HepG2 (cell line): ENCODE measurements at regions not wholly inside any gene's neighbourhood (a gene's known extent, or its start where the extent isn't known, plus 50 kb on each side); places are given as distances from the start of the nearest gene placed in this dataset.

Source experiments
- ATAC-seq: fragments of 200-7000 bp; cut with Tn5 transposase; 3 replicates; pipeline ENCODE4 v1.9.1; 2020; ENCODE audit warnings: mild to moderate bottlenecking, moderate library complexity
- BruUV-seq: library from RNA; stranded (reverse); fragments of 400-500 nt; replicated peaks from 2 replicates; lab custom pipeline; 2021; lab: Mats Ljungman, UMichigan
- CTCF ChIA-PET: fragments of 300-600 bp; formaldehyde crosslinking; extraction: SDS; loops from one replicate; lab custom pipeline; 2021; ENCODE audit warnings: low total read pairs, inconsistent platforms, low intra/inter-chr PET ratio; lab: Yijun Ruan, JAX
- POLR2A ChIA-PET: fragments of 350-600 bp; sonication (Branson Sonifier 250); formaldehyde crosslinking; loops from one replicate; lab custom pipeline; 2020; ENCODE audit warnings: antibody characterized with exemption, inconsistent platforms; lab: Yijun Ruan, JAX
- DNase-seq: peaks from one replicate; pipeline ENCODE4 v3.0.0-alpha.2; 2015; ENCODE audit warnings: low spot score
- FAIRE-seq: peaks from 3 replicates; lab custom pipeline; 2011; peaks lifted over from hg19 to GRCh38; lab: Jason Lieb, UNC
- H2AFZ ChIP-seq: one replicate; pipeline ENCODE4 v1.6.1; 2011; ENCODE audit warnings: low read length, inconsistent platforms
- H3K27ac ChIP-seq: fragments of 300-600 bp; 3 replicates; pipeline ENCODE4 v1.8.0; 2011; ENCODE audit warnings: mixed run types, mild to moderate bottlenecking, mixed read lengths, low read length, inconsistent platforms; ENCODE audit not compliant: insufficient read depth; ENCODE audit errors: extremely low read length
- H3K27me3 ChIP-seq, 2 experiments: fragments of 200-600 bp in 1 of 2; 2 replicates in 1 of 2; 3 replicates in 1 of 2; pipeline versions ENCODE4 v1.6.0 to v1.8.0; 2011; ENCODE audit warnings: low read length in 2 of 2, mild to moderate bottlenecking in 2 of 2, moderate library complexity in 2 of 2, inconsistent platforms in 1 of 2; ENCODE audit not compliant: insufficient read depth in 2 of 2, control insufficient read depth in 1 of 2
- H3K36me3 ChIP-seq, 2 experiments: fragments of 200-600 bp in 1 of 2; replicated peaks in 1 of 2; 2 replicates in 1 of 2; 3 replicates in 1 of 2; pipeline versions ENCODE4 v1.5.1 to v1.8.0; 2011; ENCODE audit warnings: low read length in 2 of 2, inconsistent platforms in 1 of 2; ENCODE audit not compliant: insufficient read depth in 2 of 2, control insufficient read depth in 1 of 2
- H3K4me1 ChIP-seq: 2 replicates; pipeline ENCODE4 v1.5.1; 2012; ENCODE audit warnings: low read length, inconsistent platforms; ENCODE audit not compliant: insufficient read depth
- H3K4me2 ChIP-seq: 2 replicates; pipeline ENCODE4 v1.6.0; 2011; ENCODE audit warnings: low read depth, low read length, inconsistent platforms
- H3K4me3 ChIP-seq, 3 experiments: fragments of 200-600 bp in 1 of 3; sonication (generic), shearing (Covaris generic) in 1 of 3; replicated peaks in 1 of 3; 2 replicates each; pipeline ENCODE4 v1.5.1; 2011 to 2016; ENCODE audit warnings: low read length in 3 of 3, inconsistent platforms in 2 of 3, low read depth in 2 of 3, mild to moderate bottlenecking in 2 of 3, control low read depth in 1 of 3, mixed read lengths in 1 of 3; ENCODE audit not compliant: insufficient read depth in 1 of 3
- H3K79me2 ChIP-seq: one replicate; pipeline ENCODE4 v1.6.1; 2011; ENCODE audit warnings: low read length, inconsistent platforms; ENCODE audit not compliant: insufficient read depth
- H3K9ac ChIP-seq: 2 replicates; pipeline ENCODE4 v1.6.0; 2011; ENCODE audit warnings: mild to moderate bottlenecking, low read depth, low read length, inconsistent platforms; ENCODE audit not compliant: insufficient read depth
- H3K9me3 ChIP-seq: 2 replicates; pipeline ENCODE4 v1.5.1; 2012; ENCODE audit warnings: mild to moderate bottlenecking, low read length
- H4K20me1 ChIP-seq: 2 replicates; pipeline ENCODE4 v1.6.0; 2011; ENCODE audit warnings: inconsistent platforms, mild to moderate bottlenecking, low read length, moderate library complexity; ENCODE audit not compliant: insufficient read depth
- HNRNPLL ChIP-seq: fragments of 200-400 bp; formaldehyde crosslinking; IDR thresholded peaks from 2 replicates; pipeline ENCODE4 v1.6.1; 2017; ENCODE audit warnings: mild to moderate bottlenecking, low read depth, low read length; ENCODE audit not compliant: poor library complexity, severe bottlenecking
- NFE2 ChIP-seq: sonication (generic); formaldehyde crosslinking; IDR thresholded peaks from 2 replicates; pipeline ENCODE4 v1.4.0; 2020; ENCODE audit warnings: missing genetic modification reagents
- NR2F1 ChIP-seq, 2 experiments: fragments of 450-650 bp in 1 of 2; formaldehyde crosslinking in 1 of 2; IDR thresholded peaks; 2 replicates each; pipeline versions ENCODE4 v1.5.0 to v1.6.1; 2016 to 2020; ENCODE audit warnings: mild to moderate bottlenecking in 1 of 2, missing compliant biosample characterization in 1 of 2, missing genetic modification reagents in 1 of 2, moderate library complexity in 1 of 2
- ZNF660 ChIP-seq: sonication (generic); formaldehyde crosslinking; IDR thresholded peaks from 2 replicates; pipeline ENCODE4 v1.5.1; 2020; ENCODE audit warnings: mild to moderate bottlenecking, low read depth, missing genetic modification reagents, borderline replicate concordance
- WGBS: methylation state at CpG from one replicate; pipeline ENCODE4 v1.1.6; 2017; ENCODE audit warnings: low lambda C conversion rate; 5-methylcytosine and 5-hydroxymethylcytosine counted together
- in situ Hi-C: cut with HindIII; loops from 2 replicates; pipeline ENCODE4 v1.10.0; 2017; ENCODE audit warnings: low pct_unique_long_range_greater_than_20kb; ENCODE audit not compliant: extremely low pct_ligation_motif_present
- intact Hi-C: fragments of 100-400 bp; cut with micrococcal nuclease; formaldehyde crosslinking; loops from one replicate; pipeline ENCODE4 v1.10.0; 2022; ENCODE audit not compliant: unreplicated experiment
- TF ChIP-seq, protein P1 (sequence below): IDR thresholded peaks from 2 replicates; pipeline ENCODE4 v1.6.1; 2016; ENCODE audit warnings: low read depth, missing genetic modification reagents, missing compliant biosample characterization
- TF ChIP-seq, protein P2 (sequence below): sonication (generic); formaldehyde crosslinking; IDR thresholded peaks from 2 replicates; pipeline ENCODE4 v1.9.0; 2021; ENCODE audit warnings: mild to moderate bottlenecking, missing genetic modification reagents

DNA sequence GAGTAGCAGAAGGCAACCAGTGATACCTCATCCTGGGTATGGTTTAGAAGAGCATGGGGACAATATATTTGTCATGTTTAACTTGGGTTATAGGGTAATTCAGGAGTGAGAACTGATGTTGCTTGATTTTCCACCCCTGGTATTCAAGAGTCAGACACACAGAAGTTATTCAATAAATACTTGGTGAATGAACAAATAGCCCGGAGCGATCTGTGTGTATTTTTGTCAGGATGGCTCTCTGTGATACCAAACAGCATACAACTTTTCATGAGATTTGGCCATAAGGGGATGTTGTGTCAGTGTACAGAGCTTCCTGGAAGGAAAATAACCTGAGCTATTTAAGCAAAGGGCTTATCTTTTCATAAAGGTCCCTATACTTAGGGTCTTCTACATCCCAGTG lies 270.2 kb upstream of the C1orf87 start:
- ATAC-seq (no peak), DNase-seq (no peak), FAIRE-seq (no peak)
- Histone ChIP-seq H2AFZ (no peak overlapping the region), H3K9ac (no peak overlapping the region), H3K27ac (no peak overlapping the region), H3K79me2 (no peaks in the 10 kb centered on the region), H3K9me3 (no peaks in the 10 kb centered on the region), H3K4me3 (no peak overlapping the region), H4K20me1 (no peaks in the 10 kb centered on the region), H3K4me2 (no peak overlapping the region), H3K27me3 (no peaks in the 10 kb centered on the region), H3K4me1 (no peaks in the 10 kb centered on the region), H3K36me3 (no peaks in the 10 kb centered on the region)
- no TSS peak for BruUV-seq
- intact Hi-C loops (no loop called here), in situ Hi-C loops (no loop called here)
- ChIA-PET CTCF (no interaction called here), POLR2A (no interaction called here)
- TF ChIP-seq HNRNPLL (no peak), NFE2 (CRISPR knock-in tag) (no peak), NR2F1 (CRISPR knock-in tag; IDR thresholded peaks at IDR 0.05) (no peak), ZNF660 (CRISPR knock-in tag) (no peak)
- TF ChIP-seq, protein P1, sequence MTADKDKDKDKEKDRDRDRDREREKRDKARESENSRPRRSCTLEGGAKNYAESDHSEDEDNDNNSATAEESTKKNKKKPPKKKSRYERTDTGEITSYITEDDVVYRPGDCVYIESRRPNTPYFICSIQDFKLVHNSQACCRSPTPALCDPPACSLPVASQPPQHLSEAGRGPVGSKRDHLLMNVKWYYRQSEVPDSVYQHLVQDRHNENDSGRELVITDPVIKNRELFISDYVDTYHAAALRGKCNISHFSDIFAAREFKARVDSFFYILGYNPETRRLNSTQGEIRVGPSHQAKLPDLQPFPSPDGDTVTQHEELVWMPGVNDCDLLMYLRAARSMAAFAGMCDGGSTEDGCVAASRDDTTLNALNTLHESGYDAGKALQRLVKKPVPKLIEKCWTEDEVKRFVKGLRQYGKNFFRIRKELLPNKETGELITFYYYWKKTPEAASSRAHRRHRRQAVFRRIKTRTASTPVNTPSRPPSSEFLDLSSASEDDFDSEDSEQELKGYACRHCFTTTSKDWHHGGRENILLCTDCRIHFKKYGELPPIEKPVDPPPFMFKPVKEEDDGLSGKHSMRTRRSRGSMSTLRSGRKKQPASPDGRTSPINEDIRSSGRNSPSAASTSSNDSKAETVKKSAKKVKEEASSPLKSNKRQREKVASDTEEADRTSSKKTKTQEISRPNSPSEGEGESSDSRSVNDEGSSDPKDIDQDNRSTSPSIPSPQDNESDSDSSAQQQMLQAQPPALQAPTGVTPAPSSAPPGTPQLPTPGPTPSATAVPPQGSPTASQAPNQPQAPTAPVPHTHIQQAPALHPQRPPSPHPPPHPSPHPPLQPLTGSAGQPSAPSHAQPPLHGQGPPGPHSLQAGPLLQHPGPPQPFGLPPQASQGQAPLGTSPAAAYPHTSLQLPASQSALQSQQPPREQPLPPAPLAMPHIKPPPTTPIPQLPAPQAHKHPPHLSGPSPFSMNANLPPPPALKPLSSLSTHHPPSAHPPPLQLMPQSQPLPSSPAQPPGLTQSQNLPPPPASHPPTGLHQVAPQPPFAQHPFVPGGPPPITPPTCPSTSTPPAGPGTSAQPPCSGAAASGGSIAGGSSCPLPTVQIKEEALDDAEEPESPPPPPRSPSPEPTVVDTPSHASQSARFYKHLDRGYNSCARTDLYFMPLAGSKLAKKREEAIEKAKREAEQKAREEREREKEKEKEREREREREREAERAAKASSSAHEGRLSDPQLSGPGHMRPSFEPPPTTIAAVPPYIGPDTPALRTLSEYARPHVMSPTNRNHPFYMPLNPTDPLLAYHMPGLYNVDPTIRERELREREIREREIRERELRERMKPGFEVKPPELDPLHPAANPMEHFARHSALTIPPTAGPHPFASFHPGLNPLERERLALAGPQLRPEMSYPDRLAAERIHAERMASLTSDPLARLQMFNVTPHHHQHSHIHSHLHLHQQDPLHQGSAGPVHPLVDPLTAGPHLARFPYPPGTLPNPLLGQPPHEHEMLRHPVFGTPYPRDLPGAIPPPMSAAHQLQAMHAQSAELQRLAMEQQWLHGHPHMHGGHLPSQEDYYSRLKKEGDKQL (CRISPR knock-in tag) = no peak
- TF ChIP-seq, protein P2, sequence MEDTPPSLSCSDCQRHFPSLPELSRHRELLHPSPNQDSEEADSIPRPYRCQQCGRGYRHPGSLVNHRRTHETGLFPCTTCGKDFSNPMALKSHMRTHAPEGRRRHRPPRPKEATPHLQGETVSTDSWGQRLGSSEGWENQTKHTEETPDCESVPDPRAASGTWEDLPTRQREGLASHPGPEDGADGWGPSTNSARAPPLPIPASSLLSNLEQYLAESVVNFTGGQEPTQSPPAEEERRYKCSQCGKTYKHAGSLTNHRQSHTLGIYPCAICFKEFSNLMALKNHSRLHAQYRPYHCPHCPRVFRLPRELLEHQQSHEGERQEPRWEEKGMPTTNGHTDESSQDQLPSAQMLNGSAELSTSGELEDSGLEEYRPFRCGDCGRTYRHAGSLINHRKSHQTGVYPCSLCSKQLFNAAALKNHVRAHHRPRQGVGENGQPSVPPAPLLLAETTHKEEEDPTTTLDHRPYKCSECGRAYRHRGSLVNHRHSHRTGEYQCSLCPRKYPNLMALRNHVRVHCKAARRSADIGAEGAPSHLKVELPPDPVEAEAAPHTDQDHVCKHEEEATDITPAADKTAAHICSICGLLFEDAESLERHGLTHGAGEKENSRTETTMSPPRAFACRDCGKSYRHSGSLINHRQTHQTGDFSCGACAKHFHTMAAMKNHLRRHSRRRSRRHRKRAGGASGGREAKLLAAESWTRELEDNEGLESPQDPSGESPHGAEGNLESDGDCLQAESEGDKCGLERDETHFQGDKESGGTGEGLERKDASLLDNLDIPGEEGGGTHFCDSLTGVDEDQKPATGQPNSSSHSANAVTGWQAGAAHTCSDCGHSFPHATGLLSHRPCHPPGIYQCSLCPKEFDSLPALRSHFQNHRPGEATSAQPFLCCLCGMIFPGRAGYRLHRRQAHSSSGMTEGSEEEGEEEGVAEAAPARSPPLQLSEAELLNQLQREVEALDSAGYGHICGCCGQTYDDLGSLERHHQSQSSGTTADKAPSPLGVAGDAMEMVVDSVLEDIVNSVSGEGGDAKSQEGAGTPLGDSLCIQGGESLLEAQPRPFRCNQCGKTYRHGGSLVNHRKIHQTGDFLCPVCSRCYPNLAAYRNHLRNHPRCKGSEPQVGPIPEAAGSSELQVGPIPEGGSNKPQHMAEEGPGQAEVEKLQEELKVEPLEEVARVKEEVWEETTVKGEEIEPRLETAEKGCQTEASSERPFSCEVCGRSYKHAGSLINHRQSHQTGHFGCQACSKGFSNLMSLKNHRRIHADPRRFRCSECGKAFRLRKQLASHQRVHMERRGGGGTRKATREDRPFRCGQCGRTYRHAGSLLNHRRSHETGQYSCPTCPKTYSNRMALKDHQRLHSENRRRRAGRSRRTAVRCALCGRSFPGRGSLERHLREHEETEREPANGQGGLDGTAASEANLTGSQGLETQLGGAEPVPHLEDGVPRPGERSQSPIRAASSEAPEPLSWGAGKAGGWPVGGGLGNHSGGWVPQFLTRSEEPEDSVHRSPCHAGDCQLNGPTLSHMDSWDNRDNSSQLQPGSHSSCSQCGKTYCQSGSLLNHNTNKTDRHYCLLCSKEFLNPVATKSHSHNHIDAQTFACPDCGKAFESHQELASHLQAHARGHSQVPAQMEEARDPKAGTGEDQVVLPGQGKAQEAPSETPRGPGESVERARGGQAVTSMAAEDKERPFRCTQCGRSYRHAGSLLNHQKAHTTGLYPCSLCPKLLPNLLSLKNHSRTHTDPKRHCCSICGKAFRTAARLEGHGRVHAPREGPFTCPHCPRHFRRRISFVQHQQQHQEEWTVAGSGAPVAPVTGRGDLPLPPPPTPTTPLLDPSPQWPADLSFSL = no peak
- WGBS = 0% methylated on average over 2 of the region's 2 CpGs
